Lower leg skin (tissue), 3 donors: ENCODE measurements at regions not wholly inside any gene's neighbourhood (a gene's known extent, or its start where the extent isn't known, plus 50 kb on each side); places are given as distances from the start of the nearest gene placed in this dataset.

Source experiments
- CTCF ChIP-seq, 3 donors: fragments of 450-650 bp; IDR thresholded peaks; one replicate each; pipeline ENCODE4 v1.5.1; 2016; ENCODE audit warnings: antibody characterized with exemption in 3 of 3, mild to moderate bottlenecking in 3 of 3, moderate library complexity in 2 of 3
- POLR2A ChIP-seq, 2 donors: fragments of 450-650 bp; IDR thresholded peaks; one replicate each; pipeline ENCODE4 v1.6.1; 2016 to 2017; ENCODE audit warnings: antibody characterized with exemption in 2 of 2, mild to moderate bottlenecking in 1 of 2, moderate library complexity in 1 of 2

- TF ChIP-seq CTCF (IDR thresholded peaks at IDR 0.05) (no peak), POLR2A (IDR thresholded peaks at IDR 0.05) (no peak)
Measured at GRCh38 chr6:169911264-169912263, 160.1 kb downstream of the ERMARD start.
